HS-5 (cell line): ENCODE measurements at regions not wholly inside any gene's neighbourhood (a gene's known extent, or its start where the extent isn't known, plus 50 kb on each side); places are given as distances from the start of the nearest gene placed in this dataset.

ENCODE experiments used
- DNase-seq: peaks from one replicate; pipeline ENCODE4 v3.0.0-alpha.2; 2012; ENCODE audit warnings: low read depth

GRCh38 chr11:26244207-26244606 lies 87.7 kb upstream of the ANO3 start:
- no peak for DNase-seq

- DNase-seq = peak; percentile 46
Observed at GRCh38 chr11:26245046-26245445, 86.9 kb upstream of the ANO3 start.

DNA sequence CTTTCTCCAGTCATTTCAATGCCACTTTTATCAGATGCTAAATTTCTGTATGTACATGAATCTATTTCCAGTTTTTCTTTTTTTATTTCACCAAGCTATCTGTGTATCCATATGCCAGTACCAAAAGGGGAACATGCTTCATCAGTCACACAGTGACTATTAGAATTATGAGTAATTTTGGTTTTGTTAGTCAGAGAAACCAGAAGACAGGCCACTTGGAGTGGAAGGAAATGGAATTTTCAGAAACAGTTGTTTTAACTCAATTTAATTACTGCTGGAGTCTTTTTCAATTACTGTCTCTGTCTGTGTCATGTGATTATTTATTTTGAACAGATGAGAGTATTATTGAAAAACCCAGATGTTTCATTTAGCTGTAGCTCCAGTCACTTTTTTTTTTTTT lies 84.6 kb upstream of the ANO3 start:
- peak; percentile 84 for DNase-seq

- DNase-seq = no peak
Observed at GRCh38 chr11:26248661-26249060, 83.3 kb upstream of the ANO3 start.

GRCh38 chr11:26254378-26254777 lies 77.6 kb upstream of the ANO3 start:
- DNase-seq = no peak

- no peak for DNase-seq
Observed at GRCh38 chr11:26263769-26264168, 68.2 kb upstream of the ANO3 start.

- DNase-seq = no peak
Observed at GRCh38 chr11:26264266-26264665, 67.7 kb upstream of the ANO3 start.

DNA sequence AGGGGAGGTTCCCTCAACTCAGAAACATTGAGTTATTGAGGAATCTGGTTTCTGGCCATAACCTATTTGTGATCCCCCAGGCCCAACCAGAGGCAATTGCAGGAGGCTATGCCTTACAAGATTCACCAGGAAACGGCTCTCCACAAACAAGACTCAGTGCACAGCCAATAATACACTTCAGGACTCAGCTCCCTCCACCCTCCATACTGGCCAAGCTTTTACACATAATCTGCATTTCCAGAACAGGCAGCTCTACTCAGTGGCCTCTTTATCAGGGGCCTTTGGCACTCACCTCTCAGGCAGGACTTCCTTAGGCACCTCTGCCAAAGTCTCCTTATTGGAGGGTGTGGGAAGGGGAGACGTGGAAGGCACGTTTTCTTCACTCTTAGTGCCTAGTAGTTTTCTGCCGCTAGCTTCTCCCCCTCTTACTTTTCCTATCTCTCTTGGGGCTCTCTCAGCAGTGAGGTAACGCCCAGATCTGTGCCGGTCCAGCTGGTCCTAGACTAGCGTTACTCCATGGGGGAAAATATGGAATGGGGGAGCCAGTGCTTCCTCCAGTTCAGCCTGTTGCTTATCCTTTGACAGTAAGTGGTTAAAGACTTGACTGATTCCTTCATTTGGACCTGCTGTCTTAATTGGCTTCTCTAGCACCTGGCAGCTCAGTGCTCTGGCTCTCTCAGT lies 62.8 kb upstream of the ANO3 start:
- no peak for DNase-seq

- no peak for DNase-seq
Observed at GRCh38 chr11:26271666-26272065, 60.3 kb upstream of the ANO3 start.

DNA sequence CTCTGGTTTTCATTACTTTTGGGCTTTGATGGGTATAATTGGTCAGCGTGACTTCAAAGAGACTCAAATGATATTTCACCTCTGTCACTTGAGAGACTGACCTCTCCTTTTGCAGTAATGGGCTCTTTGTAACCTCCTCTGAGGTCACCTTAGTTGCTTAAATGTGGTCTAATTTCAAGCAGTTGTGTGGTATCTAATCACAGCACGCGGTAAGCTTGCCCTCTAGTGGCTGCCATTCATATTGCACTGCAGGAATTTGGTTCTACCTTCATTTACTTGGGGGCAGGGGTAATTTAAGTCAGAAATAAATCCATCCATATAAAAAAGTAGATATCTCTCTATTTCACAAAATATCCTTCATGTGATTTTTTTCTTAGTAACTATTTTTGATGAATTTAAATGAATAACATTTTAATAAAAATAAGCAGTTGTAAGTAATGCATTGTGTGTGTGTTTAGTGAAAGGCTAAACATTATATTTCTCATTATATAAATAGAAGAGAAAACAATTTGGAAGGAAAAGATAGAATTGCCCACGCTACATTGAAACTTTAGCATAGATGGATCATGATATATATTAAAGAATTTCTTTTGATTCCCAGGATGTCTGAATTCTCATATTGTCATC lies 55.0 kb upstream of the ANO3 start:
- DNase-seq = peak; percentile 52

DNA sequence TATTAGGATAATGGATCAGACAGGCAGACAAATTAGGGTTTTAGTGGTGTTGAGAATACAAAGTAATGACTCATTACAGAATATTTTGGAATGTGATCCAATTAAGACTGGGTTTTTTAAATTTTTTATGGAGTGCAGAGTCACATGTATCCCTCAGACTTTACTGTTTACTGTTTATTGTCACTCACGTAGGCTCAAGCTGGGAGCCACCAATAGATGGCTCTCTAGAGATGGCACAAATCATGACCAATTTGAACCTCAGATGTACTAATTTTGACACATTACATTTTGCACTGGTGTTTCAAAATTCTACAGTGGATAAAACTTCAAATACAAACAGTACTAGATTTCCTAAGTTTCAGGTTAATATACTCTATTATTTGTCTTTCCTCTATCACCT lies 53.6 kb upstream of the ANO3 start:
- no peak for DNase-seq
